22Rv1 (cell line): ENCODE measurements at regions not wholly inside any gene's neighbourhood (a gene's known extent, or its start where the extent isn't known, plus 50 kb on each side); places are given as distances from the start of the nearest gene placed in this dataset.

Source experiments
- CTCF ChIP-seq: fragments of 450-650 bp; IDR thresholded peaks from 2 replicates; pipeline ENCODE4 v1.5.1; 2017; ENCODE audit warnings: mild to moderate bottlenecking
- ZFX ChIP-seq: fragments of 450-650 bp; IDR thresholded peaks from 2 replicates; pipeline ENCODE4 v1.6.1; 2017; ENCODE audit warnings: antibody characterized with exemption, borderline replicate concordance

GRCh38 chr14:100434911-100435438 is 111.8 kb downstream of the SLC25A47 start:
- TF ChIP-seq CTCF (no peak), ZFX (no peak)
